Medulla oblongata (tissue), 1 donor: ENCODE measurements at regions not wholly inside any gene's neighbourhood (a gene's known extent, or its start where the extent isn't known, plus 50 kb on each side); places are given as distances from the start of the nearest gene placed in this dataset.

Source experiments
- DNase-seq: peaks from one replicate; pipeline ENCODE4 v3.0.0-alpha.2; 2015; ENCODE audit errors: extremely low spot score

- no peak for DNase-seq
Observed at GRCh38 chr6:90811596-90812226, 224.8 kb upstream of the MAP3K7 start.

- no peak for DNase-seq
Observed at GRCh38 chr6:90809035-90809434, 222.2 kb upstream of the MAP3K7 start.

GRCh38 chr6:90807791-90808701 lies 221.2 kb upstream of the MAP3K7 start:
- DNase-seq, result no peak

- DNase-seq, result no peak
Observed at GRCh38 chr6:90805619-90806155, 218.8 kb upstream of the MAP3K7 start.

- no peak for DNase-seq
Observed at GRCh38 chr6:90803956-90804355, 217.1 kb upstream of the MAP3K7 start.

GRCh38 chr6:90795078-90795477 lies 208.2 kb upstream of the MAP3K7 start:
- no peak for DNase-seq

- DNase-seq, result no peak
Observed at GRCh38 chr6:90793771-90794170, 206.9 kb upstream of the MAP3K7 start.

- DNase-seq, result no peak
Observed at GRCh38 chr6:90790696-90791095, 203.8 kb upstream of the MAP3K7 start.

GRCh38 chr6:90790058-90790457 lies 203.2 kb upstream of the MAP3K7 start:
- no peak for DNase-seq

GRCh38 chr6:90788781-90789180 lies 201.9 kb upstream of the MAP3K7 start:
- DNase-seq, result no peak

- DNase-seq, result no peak
Observed at GRCh38 chr6:90787446-90787845, 200.6 kb upstream of the MAP3K7 start.

GRCh38 chr6:90780778-90781177 lies 193.9 kb upstream of the MAP3K7 start:
- DNase-seq, result no peak

- no peak for DNase-seq
Observed at GRCh38 chr6:90780141-90780540, 193.3 kb upstream of the MAP3K7 start.

GRCh38 chr6:90778417-90779203 lies 191.7 kb upstream of the MAP3K7 start:
- DNase-seq, result no peak

GRCh38 chr6:90770778-90771177 lies 183.9 kb upstream of the MAP3K7 start:
- DNase-seq, result no peak

- DNase-seq, result no peak
Observed at GRCh38 chr6:90765895-90766294, 179.0 kb upstream of the MAP3K7 start.

GRCh38 chr6:90765491-90765890 lies 178.6 kb upstream of the MAP3K7 start:
- no peak for DNase-seq

- no peak for DNase-seq
Observed at GRCh38 chr6:90764001-90764400, 177.1 kb upstream of the MAP3K7 start.

GRCh38 chr6:90759664-90760063 lies 172.8 kb upstream of the MAP3K7 start:
- DNase-seq, result no peak

GRCh38 chr6:90758741-90759140 lies 171.9 kb upstream of the MAP3K7 start:
- DNase-seq, result no peak

GRCh38 chr6:90753820-90754643 lies 167.2 kb upstream of the MAP3K7 start:
- no peak for DNase-seq
